H1 (cell line): ENCODE measurements at regions not wholly inside any gene's neighbourhood (a gene's known extent, or its start where the extent isn't known, plus 50 kb on each side); places are given as distances from the start of the nearest gene placed in this dataset.

ENCODE experiments used
- CREB1 ChIP-seq: IDR thresholded peaks from 2 replicates; pipeline ENCODE4 v1.6.1; 2012; ENCODE audit warnings: inconsistent platforms
- HDAC2 ChIP-seq, 2 experiments: fragments of 300-600 bp in 1 of 2; sonication (generic) in 1 of 2; IDR thresholded peaks; 2 replicates each; pipeline ENCODE4 v1.6.1; 2011 to 2012; ENCODE audit warnings: low read depth in 2 of 2, low read length in 2 of 2, mild to moderate bottlenecking in 2 of 2, moderate library complexity in 2 of 2, borderline replicate concordance in 1 of 2, inconsistent platforms in 1 of 2
- JUN ChIP-seq: IDR thresholded peaks from 2 replicates; pipeline ENCODE4 v1.6.1; 2011; ENCODE audit warnings: low read depth, mild to moderate bottlenecking, improper control_type of control experiment, low read length
- RXRA ChIP-seq: IDR thresholded peaks from 2 replicates; pipeline ENCODE4 v1.6.1; 2011; ENCODE audit warnings: low read depth, mild to moderate bottlenecking, low read length, moderate library complexity; ENCODE audit not compliant: insufficient read depth
- TAF1 ChIP-seq: IDR thresholded peaks from 2 replicates; pipeline ENCODE4 v1.6.1; 2011; ENCODE audit warnings: mild to moderate bottlenecking, low read depth, low read length
- TF ChIP-seq, protein P1 (sequence below): fragments of 300-600 bp; sonication (generic); IDR thresholded peaks from 2 replicates; pipeline ENCODE4 v1.7.1; 2012; ENCODE audit warnings: low read length, moderate library complexity, mild to moderate bottlenecking, inconsistent platforms; ENCODE audit not compliant: insufficient replicate concordance

DNA sequence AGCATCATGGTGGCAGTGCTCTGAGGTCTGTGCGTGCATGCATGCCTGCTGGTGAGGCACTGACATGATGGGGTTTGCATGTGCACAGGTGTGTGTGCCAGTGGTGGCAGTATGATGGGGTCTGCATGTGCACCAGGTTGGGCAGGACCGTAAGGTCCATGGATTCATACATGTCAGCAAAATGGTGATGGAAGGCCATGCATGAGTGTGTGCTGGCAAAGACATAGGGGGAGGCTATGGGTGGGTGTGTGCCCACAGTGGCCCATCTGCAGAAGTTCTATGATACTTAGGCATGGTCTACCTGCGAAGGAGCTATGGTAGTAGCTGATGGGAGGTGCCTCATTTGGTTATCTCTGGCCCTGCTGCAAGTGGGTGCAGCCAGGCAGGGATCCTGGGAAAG, 348.0 kb upstream of the TARS1 start (continued):
- TF ChIP-seq, protein P1, sequence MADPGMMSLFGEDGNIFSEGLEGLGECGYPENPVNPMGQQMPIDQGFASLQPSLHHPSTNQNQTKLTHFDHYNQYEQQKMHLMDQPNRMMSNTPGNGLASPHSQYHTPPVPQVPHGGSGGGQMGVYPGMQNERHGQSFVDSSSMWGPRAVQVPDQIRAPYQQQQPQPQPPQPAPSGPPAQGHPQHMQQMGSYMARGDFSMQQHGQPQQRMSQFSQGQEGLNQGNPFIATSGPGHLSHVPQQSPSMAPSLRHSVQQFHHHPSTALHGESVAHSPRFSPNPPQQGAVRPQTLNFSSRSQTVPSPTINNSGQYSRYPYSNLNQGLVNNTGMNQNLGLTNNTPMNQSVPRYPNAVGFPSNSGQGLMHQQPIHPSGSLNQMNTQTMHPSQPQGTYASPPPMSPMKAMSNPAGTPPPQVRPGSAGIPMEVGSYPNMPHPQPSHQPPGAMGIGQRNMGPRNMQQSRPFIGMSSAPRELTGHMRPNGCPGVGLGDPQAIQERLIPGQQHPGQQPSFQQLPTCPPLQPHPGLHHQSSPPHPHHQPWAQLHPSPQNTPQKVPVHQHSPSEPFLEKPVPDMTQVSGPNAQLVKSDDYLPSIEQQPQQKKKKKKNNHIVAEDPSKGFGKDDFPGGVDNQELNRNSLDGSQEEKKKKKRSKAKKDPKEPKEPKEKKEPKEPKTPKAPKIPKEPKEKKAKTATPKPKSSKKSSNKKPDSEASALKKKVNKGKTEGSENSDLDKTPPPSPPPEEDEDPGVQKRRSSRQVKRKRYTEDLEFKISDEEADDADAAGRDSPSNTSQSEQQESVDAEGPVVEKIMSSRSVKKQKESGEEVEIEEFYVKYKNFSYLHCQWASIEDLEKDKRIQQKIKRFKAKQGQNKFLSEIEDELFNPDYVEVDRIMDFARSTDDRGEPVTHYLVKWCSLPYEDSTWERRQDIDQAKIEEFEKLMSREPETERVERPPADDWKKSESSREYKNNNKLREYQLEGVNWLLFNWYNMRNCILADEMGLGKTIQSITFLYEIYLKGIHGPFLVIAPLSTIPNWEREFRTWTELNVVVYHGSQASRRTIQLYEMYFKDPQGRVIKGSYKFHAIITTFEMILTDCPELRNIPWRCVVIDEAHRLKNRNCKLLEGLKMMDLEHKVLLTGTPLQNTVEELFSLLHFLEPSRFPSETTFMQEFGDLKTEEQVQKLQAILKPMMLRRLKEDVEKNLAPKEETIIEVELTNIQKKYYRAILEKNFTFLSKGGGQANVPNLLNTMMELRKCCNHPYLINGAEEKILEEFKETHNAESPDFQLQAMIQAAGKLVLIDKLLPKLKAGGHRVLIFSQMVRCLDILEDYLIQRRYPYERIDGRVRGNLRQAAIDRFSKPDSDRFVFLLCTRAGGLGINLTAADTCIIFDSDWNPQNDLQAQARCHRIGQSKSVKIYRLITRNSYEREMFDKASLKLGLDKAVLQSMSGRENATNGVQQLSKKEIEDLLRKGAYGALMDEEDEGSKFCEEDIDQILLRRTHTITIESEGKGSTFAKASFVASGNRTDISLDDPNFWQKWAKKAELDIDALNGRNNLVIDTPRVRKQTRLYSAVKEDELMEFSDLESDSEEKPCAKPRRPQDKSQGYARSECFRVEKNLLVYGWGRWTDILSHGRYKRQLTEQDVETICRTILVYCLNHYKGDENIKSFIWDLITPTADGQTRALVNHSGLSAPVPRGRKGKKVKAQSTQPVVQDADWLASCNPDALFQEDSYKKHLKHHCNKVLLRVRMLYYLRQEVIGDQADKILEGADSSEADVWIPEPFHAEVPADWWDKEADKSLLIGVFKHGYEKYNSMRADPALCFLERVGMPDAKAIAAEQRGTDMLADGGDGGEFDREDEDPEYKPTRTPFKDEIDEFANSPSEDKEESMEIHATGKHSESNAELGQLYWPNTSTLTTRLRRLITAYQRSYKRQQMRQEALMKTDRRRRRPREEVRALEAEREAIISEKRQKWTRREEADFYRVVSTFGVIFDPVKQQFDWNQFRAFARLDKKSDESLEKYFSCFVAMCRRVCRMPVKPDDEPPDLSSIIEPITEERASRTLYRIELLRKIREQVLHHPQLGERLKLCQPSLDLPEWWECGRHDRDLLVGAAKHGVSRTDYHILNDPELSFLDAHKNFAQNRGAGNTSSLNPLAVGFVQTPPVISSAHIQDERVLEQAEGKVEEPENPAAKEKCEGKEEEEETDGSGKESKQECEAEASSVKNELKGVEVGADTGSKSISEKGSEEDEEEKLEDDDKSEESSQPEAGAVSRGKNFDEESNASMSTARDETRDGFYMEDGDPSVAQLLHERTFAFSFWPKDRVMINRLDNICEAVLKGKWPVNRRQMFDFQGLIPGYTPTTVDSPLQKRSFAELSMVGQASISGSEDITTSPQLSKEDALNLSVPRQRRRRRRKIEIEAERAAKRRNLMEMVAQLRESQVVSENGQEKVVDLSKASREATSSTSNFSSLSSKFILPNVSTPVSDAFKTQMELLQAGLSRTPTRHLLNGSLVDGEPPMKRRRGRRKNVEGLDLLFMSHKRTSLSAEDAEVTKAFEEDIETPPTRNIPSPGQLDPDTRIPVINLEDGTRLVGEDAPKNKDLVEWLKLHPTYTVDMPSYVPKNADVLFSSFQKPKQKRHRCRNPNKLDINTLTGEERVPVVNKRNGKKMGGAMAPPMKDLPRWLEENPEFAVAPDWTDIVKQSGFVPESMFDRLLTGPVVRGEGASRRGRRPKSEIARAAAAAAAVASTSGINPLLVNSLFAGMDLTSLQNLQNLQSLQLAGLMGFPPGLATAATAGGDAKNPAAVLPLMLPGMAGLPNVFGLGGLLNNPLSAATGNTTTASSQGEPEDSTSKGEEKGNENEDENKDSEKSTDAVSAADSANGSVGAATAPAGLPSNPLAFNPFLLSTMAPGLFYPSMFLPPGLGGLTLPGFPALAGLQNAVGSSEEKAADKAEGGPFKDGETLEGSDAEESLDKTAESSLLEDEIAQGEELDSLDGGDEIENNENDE, result no peak
- TF ChIP-seq HDAC2 (IDR thresholded peaks at IDR 0.05; ENCODE audit: borderline replicate concordance in 1 of 2, low read depth in 2 of 2, low read length in 2 of 2) (no peak), TAF1 (no peak), JUN (no peak), RXRA (no peak), CREB1 (no peak)
